Muscle of back (tissue), 3 donors: ENCODE measurements at regions not wholly inside any gene's neighbourhood (a gene's known extent, or its start where the extent isn't known, plus 50 kb on each side); places are given as distances from the start of the nearest gene placed in this dataset.

Source experiments
- DNase-seq, 3 donors: peaks; one replicate each; pipeline versions ENCODE4 v3.0.0 to v3.0.0-alpha.2; 2013

DNA sequence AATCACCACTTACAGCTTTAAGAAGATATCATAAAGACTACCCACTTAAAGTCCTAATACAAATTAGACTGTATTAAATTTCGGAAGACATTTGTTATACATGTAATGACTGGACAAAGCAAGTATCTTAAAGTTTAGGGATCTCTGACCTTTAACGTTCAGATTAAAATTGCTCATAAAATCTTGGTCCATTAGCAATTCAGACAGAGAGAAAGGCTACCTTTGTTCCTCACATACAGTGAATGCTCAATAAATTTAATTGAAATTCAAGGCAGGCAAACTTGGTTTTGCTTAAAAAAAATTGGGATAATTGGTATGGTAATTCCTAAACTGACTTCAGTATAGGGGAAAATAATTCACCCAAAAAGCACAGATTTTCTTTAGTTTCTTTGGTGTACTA, 285.9 kb upstream of the EMCN start:
- no peak for DNase-seq

DNA sequence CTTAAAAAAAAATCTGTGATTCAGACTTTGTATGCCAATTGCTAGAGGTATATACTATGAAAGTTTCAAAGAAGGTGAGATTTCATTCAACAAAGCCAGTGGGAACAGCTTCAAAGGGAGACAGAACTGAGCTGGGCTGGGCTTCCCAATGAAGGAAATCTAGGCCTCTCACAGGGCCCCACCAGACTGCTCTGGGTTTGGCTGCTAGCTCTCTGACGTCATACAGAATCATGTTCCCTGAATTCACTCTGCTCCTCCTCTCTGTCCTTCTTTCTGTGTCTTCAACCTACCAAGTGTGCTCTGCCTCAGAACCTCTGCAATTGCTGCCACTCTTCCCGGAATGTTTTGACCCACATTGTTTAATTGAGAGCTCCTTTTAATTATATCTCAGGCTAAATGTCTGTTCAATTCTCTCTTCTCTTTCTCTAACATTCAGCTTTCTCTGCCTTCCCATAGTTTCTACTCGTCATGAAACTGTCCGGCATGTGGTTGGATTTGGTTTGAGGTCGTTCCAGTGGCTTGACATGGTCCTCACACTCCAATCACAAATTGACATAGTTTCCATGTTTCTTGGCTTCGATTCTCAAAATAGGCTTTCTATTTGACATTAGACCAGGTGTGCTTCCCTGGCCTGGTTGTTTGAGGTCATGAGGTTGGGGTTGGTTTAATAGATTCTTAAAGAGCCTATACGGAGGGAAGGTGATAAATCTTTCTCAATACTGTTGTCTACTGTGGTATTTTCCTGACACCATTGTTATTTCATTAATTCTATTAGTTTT, 282.1 kb upstream of the EMCN start:
- no peak for DNase-seq

DNA sequence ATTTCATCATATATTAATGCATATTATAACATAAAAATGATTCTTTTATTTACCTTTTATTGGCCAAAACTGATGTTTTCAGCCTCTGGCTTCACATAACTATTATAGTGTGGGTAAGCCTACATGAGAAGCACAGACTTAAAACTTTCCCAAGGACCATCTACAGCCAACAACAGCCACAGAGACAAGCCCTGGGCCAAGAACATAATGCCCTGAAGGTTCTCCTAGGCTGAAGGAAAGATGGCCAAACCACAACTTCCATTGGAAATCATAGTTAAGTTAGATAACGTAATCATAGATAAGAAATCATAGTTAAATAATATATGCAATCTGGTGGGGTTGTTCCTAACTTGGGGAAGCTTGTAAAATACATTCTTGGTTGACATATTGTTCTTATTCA, 280.0 kb upstream of the EMCN start:
- no peak for DNase-seq

DNA sequence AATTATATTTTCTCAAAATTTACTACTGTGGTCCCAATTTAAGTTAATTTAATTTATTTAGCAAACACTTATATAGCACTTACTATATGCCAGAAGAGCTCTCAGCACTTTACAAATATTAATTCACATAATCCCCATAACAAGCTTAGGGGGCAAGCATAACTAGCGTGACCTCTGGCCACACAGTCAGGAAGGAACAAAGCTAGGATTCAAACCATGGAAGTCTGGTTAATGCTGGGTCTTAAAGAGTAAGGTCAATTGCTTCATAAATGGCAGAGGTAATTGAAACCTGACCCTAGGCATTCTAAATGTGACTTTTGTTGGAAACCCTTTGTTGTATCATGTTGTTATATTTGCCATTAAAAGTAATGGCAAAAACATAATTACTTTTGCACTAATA, 279.5 kb upstream of the EMCN start:
- no peak for DNase-seq

DNA sequence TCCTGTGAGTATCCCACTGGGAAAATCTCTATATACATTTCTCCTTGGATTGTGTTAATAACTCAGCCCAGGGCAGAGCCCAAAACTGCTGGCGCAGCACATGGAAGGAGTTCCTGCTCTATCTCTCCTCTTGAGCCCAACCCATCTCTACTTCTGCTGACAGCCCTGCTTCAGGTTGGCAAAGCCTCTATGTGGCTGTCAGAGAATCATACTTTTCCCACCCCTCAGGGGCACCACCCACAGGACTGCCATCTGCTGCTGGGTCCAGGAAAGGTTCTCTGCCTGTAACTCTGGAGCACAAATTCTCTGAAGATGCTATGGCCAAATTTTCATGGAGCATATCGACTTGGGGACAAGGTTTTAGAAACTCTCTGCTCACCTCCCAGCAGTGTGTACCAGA, 278.5 kb upstream of the EMCN start:
- DNase-seq: peak in 1 of 3 donors; percentile 21

DNA sequence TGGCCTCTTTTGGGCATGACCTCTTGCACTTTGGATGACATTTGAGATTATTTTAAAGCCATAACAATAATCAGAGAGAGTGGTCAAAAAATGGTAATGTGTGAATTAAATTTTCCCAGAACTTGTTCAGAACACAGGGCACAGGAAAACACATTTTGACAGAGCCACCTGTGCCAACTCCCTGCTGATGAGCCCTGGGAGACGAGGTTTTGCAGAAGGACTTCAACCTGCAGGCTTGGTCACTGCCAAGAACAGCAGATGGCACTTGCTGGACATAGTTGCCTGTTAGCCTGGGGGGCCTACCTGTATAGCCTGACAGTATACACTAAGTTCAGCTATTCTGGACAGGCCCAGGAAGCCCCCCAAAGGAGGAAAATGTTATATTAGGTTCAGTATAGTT, 277.8 kb upstream of the EMCN start:
- DNase-seq: no peak

DNA sequence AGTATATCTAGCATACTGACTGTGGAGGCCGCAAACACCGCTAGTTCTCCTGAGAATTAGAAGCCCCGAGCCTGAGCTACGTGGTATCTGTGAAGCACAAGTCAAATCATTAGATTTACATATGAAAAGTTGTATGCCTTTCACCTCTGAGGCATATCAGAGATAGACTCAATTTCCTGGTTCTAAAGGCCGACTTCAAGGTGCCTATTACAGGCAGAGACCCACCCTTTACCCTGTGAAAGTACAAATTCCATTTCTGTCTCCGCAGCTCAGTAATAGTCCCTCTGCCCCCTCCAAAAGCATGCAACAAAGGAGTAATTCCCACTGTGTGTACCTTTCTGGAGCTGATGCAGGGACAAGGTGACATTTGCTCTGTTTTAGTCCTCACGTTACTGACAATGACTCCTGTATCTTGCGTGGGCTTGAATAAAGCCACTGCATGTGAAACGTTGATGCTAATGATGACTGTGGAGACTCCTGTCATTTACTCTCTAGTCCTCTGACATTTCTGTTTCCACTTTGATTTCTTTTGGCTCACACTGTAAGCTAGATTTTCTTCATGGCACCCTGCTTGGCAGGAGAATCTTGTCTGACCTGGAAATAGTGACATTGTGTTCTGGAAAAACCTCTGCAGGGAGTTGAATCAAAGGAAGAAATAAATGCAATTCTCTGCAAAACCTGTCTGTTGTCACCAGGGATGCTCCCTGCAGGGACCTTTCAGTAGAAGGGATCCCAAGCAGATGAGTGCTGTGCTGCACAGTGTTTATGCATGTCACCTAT, 273.2 kb upstream of the EMCN start:
- DNase-seq: no peak

DNA sequence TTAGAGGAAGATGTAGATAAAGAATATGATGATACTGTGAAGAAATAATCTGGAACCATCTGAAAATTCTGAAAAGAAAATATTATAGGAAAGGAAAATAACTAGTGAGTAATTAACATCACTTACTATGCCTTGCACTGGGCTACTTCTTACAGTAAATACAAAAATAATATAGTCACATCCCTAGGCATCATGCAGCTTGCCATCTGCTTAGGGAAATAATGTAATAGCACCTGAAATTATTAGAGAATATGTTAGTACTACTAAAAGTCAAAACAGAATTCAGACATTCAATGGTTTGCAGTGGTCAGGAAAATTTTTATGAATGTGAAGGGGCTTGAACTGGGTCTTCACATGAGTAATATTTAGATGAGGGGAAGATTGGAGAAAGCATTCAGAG, 272.2 kb upstream of the EMCN start:
- no peak for DNase-seq

DNA sequence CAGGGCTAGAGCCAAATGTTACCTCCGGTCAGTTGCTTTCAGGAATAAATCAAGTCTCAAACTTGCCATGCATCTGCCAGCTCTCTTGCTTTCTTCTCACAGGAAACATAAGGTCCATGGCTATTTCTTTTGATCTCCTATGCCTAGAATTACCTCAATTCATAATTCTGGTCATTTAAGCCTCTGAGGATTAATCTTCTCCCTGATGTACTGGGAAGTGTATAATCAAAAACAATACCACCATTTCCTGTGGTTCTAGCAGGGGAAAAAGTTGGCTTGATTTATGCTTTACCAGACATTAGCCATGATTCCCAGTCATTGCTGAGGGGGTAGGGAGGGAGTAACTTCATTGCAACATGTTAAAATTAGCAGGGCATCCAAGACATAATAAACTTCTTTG, 268.7 kb upstream of the EMCN start:
- DNase-seq: no peak

DNA sequence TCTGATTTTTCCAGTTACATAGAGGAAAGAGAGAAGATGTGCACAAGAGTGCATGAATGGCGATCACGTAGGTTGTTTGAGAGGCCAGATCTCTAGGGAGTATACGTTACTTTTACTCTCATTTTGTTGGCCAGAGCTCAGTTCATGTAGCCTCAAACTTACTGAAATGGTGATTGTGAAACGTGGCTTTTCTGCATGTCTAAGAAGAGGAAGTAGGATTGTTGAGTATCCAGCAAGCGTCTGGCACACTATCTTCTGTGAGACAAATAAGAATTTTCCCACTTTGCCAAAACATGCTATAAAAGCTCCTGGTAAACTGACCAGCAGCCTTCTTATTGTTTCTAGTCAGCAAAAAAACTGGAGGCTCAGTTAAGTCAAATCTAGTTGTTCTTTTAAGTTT, 264.5 kb upstream of the EMCN start:
- no peak for DNase-seq

DNA sequence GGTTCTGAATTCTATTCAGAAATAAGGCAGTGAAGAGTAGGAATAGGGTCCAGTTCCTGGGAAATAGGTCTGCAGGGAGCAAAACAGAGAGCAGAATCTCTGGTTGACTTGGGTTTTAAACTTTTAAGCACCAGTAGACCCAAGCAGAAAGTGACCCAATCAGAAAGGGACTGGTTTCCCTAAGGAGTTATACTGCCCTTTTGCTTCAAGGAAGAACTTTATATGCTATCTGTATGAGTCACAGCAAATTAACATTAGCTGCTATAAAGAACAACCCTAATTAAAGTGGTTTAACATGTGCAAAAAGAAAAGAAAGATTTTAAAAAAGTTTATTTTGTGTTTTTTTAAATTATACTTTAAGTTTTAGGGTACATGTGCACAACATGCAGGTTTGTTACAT, 263.6 kb upstream of the EMCN start:
- DNase-seq: no peak

DNA sequence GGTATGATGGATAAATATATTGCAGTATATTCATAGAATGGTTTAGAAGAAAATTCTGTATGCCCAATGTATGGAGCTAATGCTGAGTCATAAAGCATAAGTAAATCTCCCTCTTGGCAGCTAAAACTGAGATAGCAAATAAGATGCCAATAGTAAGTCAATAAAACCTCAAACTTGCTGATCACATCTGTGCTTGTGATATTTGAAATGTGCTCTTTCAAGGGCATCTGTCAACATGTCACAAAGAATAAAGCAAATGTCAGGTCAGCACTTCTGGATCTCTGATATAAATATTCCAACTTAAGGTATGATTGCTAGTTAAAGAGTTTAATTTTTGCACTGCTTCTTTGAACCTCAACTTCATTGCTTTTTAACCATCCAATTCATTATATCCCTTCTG, 262.3 kb upstream of the EMCN start:
- DNase-seq: no peak

DNA sequence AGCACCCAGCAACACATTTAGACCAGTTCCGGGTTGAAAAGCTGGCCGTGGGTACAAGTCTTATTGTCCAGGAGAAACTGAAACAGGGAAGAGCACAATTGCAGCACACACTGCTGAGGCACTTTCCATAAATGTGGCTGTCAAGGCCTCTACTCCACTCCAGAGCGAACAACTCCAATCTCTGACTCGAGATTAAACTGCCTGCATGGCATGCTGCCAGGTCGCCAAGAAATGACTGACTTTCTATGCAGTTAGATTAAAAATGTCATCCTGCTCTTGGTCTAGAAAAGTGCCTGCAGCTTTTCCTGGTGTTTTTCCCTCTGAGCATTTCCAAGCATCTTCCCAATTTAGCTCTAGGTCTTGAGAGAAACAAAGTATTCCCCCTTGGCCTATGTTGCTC, 260.6 kb upstream of the EMCN start:
- no peak for DNase-seq

DNA sequence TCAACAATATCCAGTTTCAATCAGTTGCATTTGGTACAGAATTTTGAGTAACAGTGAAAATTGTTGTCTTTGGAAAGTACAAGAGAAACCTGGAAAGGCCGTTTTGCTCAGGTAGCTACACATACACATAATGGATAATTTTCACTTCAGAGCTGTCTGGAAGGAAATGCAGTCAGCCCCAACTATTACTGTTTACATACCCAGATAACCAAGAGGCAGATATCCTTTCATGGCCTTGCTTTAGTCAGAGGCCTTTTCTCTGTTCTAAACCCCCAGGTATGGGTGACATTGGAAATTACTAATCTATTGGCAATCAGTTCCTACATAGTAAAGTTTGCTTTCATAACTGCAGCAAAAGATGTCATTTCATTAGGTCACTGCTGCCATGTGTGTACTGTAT, 244.9 kb upstream of the EMCN start:
- DNase-seq: no peak

DNA sequence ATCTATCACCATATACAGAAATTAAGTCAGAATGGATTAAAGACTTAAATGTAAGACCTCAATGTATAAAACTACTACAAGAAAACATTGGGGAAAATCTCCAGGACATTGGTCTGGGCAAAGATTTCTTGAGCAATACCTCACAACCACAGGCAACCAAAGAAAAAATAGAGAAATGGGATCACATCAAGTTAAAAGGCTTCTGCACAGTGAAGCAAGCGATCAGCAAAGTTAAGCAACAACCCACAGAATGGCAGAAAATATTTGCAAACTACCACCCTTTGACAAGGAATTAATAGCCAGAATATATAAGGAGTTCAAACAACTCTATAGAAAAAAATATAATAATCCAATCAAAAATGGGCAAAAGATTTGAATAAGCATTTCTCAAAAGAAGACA, 236.9 kb upstream of the EMCN start:
- DNase-seq: no peak

DNA sequence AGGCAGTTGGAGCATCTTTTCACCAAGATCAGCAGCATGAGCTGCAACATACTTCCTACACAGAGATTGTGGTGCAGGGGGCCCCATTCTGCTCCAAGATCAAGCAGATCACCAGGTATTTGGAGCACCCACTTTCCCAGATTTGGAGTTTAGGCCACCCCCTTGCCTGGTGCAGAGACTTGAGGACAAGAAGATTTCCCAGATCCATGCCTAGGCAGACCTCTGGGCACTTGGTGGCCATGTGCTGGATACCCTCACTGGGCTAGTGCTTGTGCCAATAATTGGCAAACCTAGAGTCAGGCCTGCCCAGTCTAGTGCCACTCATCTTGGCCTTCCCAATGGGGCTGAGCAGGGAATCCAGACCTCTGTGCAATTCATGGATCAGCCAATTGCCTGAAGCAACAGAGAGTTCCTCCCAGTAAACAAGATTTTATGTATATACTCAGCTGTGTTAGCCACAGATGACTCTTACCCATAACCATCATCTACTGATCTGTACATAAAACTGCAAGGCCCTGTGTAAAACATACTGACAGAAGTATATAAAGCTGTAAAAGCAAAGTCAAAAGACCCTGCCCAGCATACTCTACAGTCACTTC, 228.4 kb upstream of the EMCN start:
- DNase-seq: no peak

DNA sequence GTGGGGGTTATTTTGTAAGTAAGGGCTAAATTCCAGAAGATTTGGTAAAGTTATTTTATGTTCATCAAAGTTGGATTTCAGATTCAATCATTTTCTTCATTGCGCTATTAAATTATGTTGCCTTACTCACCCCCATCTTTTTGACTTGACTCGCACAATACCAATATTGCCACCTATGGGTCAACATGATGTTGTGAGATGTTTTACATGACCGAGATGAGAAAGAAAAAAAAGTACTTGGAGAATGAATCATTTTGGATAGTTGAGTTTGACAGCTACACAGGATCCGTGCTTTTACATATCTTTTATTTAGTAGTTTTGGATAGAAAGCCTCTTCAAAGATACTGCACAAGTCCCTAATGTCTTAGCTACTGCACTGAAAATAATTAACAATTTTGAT, 224.2 kb upstream of the EMCN start:
- DNase-seq: no peak

DNA sequence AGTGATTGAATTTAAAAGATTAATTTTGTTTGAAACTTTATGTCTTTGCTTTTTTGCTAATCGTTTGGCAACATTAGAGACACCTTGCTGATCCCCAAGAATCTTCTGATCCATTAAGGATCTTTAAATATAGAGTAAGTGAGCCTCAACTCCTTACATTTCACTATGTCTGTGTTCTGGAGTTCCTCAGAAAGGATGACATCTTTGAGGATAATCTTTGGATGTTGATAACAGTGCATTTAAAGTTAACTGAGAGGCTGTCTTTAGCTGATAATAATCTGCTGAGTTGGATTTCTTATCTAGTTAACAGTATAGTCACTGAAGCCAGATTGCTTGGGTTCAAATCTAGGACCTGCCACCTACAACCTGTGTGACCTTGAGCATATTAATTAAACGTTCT, 221.6 kb upstream of the EMCN start:
- DNase-seq: no peak

DNA sequence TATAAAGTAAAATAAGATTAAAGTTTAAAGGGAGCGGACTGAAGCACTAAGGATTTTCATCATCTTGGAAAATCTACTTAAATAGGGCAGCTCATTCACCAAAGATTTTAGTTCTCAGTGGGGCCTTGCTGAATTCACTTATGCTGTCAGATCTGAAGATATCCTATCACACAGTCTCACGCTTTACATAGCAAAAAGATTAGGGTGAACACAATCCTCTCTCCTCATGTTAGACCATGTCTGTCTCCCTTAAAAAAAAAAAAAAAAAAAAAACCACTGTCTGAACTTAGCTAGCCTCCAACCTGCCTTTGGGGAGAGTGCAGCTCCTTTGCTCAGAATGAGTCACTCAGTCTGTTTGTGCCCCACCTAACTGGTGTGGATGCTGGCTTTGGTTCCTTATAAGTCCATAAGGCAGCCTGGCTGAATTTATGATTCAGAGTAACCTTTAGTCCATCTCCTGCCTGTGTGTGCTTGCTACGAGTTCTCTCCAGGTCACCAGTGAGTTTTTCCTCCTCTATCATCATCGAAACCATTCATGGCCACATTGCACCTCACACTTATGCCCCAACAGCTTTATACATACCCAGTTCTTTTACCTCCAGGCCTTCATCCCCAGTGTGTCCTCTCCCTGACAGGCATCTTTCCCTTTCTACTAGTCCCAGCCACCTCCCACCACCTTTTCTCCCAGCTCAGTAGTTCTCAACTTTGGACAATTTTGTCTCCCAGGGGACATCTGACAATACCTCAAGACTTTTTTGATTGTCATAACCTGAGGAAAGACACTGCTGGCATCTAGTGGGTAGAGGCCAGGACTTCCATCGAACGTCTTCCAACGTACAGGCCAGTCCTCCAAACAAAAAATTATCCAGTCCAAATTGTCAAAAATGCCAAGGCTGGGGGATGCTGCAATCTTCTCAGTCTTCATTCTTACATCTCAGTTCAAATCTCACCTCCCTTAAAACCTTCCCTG, 220.7 kb upstream of the EMCN start:
- DNase-seq: peak in 1 of 3 donors; percentile 46

DNA sequence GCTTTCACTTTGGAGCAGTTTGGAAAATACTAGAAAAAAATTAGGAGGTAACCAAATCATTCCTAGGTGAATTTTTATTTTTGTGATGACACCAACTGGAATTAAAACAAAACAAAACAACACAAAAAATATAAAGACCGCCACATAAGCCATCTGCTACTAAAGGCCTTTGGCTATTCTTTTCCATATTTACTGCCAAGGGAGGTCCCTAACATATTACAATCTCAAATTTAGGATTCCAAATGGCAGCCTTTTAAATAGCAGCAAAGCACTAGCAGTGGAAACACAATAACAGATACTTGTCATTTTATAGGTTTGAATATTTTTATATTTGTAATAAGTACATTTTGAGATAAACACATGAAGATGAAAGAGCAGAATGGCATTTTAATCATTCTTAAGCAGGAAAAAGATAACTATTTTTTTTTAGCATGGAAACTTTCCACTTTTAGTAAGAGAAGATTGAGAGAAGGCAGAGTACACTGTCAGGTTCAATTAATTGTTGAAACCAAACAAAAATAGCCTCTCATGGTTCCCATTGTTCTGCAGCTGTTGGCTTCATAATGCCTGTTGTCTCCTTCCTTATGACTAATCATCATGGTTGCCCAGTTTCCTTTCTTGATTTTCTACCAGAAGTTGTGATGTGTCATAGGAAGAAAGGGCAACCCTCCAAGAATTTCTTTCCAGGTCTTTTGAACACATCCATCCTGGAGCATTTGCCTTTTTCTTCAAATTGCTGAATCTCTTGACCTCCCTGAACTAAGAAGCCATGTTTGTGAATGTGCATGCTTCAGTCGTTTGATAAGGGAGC, 219.0 kb upstream of the EMCN start:
- peak; percentile 49 to 64 (median 52) for DNase-seq

DNA sequence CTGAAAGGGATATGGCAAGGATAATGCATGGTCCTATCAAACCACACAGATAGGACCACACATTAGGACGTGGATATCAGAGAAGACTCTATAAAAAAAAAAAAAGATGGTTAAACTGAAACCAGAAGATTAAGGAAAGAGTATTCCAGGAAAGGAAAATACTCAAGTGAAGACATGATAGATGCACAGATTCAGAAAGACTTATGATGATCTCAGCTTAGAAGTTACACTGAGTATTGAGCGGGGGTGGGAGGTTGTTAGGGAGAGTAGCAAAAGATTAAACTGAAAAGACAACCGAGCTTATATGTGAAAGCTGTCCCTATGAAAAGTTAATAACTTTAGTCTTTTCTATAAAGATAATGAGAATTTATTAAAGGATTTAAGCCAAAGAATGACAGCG, 211.0 kb upstream of the EMCN start:
- no peak for DNase-seq
